RWPE1 (cell line): ENCODE measurements at regions not wholly inside any gene's neighbourhood (a gene's known extent, or its start where the extent isn't known, plus 50 kb on each side); places are given as distances from the start of the nearest gene placed in this dataset.
A peak's percentile ranks its signal among the peaks of the same experiment; 100 is the strongest.

Experiments
- CTCF ChIA-PET: fragments of 350-600 bp; sonication (Branson Sonifier 250); formaldehyde crosslinking; extraction: SDS; loops from one replicate; lab custom pipeline; 2021; lab: Yijun Ruan, JAX
- POLR2A ChIA-PET: fragments of 400-600 bp; formaldehyde crosslinking; extraction: SDS; loops from one replicate; lab custom pipeline; 2020; ENCODE audit warnings: antibody characterized with exemption; ENCODE audit not compliant: low non-redundant PET; lab: Yijun Ruan, JAX
- DNase-seq: peaks from one replicate; pipeline ENCODE4 v3.0.0; 2012; ENCODE audit warnings: low spot score
- H3K27ac ChIP-seq: fragments of 450-650 bp; 2 replicates; pipeline ENCODE4 v1.5.1; 2017
- TF ChIP-seq, protein P1 (sequence below): fragments of 450-650 bp; conservative IDR thresholded peaks from 2 replicates; pipeline ENCODE4 v1.5.1; 2017; ENCODE audit warnings: low read depth, mild to moderate bottlenecking

DNA sequence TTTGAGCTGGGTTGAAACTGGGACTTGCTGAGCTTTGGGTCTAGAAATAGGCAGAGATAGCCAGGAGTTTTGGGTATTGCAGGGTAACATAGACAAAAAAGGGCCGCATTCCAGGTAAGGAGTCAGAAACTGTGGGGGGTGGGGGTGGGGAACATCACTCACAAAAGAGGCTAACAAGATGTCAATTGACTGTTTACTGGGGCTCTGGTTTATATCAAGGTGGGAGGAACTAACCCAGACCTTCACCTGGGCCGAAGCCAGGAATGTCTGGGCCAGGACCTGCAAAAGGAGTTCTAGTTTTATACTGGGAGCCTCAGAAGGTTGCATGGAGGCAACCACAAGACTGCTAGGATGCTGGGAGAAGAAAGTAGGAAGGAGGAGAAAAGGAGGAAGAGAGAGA is 154.4 kb downstream of the EMP1 start:
- CTCF ChIA-PET, result interaction anchor here (0.6 to 3.0 kb wide), 3 partner anchors 11 to 112 kb away, joined by 3 to 16 read pairs (median 3); no protein-coding TSS in a partner anchor
- DNase-seq, result no peak
- POLR2A ChIA-PET, result no interaction called here

DNA sequence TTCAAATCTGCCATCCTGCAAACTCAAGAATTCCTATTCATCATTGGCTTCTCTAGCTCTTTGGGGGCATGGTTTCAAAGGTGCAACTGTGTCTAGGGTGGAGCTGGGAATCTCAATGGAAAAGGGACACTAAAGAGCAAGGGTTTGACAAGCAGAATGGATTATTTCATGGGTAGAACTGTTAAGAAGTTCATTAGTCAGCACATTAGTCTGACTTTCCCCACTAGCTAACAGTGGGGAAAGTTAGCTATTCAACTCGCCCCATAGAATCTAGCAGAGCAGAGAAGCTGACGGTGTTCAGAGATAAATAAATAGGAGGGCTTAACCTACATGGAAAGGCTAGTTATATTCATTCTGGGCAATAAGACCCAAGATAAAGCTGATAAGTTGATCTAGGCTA is 153.9 kb downstream of the EMP1 start:
- no peak overlapping the region for H3K27ac ChIP-seq
- TF ChIP-seq, protein P1, sequence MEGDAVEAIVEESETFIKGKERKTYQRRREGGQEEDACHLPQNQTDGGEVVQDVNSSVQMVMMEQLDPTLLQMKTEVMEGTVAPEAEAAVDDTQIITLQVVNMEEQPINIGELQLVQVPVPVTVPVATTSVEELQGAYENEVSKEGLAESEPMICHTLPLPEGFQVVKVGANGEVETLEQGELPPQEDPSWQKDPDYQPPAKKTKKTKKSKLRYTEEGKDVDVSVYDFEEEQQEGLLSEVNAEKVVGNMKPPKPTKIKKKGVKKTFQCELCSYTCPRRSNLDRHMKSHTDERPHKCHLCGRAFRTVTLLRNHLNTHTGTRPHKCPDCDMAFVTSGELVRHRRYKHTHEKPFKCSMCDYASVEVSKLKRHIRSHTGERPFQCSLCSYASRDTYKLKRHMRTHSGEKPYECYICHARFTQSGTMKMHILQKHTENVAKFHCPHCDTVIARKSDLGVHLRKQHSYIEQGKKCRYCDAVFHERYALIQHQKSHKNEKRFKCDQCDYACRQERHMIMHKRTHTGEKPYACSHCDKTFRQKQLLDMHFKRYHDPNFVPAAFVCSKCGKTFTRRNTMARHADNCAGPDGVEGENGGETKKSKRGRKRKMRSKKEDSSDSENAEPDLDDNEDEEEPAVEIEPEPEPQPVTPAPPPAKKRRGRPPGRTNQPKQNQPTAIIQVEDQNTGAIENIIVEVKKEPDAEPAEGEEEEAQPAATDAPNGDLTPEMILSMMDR, result no peak
- CTCF ChIA-PET, result interaction anchor here (0.6 to 3.0 kb wide), 3 partner anchors 12 to 113 kb away, joined by 3 to 16 read pairs (median 3); no protein-coding TSS in a partner anchor
- DNase-seq, result no peak
- POLR2A ChIA-PET, result no interaction called here

More for the DNA sequence above, 154.4 kb downstream of the EMP1 start:
- TF ChIP-seq, protein P1, result no peak
- H3K27ac ChIP-seq, result no peak overlapping the region

DNA sequence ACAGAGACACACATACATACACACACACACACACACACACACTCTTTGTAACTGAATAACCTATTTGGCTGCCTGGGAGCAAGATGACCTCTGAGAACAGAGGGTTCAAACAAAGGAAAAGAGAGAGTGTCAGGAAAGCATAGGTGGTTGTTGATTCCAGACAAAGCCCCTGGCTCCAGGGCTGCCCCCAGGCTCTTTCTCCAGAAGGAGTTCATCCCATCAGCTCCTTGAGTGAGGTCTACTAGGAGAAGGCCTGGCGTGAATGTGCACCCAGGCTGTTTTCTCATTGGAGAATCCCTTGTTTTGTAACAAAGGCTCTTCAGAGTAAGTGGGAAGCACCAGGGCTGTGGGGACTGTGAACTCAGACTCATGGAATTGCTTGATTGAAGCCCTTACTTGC is 151.9 kb downstream of the EMP1 start:
- POLR2A ChIA-PET, result no interaction called here
- CTCF ChIA-PET, result interaction anchor here (3.0 kb wide), 1 partner anchor 14 kb away, joined by 16 read pairs; no protein-coding TSS in a partner anchor
- no peak for DNase-seq

DNA sequence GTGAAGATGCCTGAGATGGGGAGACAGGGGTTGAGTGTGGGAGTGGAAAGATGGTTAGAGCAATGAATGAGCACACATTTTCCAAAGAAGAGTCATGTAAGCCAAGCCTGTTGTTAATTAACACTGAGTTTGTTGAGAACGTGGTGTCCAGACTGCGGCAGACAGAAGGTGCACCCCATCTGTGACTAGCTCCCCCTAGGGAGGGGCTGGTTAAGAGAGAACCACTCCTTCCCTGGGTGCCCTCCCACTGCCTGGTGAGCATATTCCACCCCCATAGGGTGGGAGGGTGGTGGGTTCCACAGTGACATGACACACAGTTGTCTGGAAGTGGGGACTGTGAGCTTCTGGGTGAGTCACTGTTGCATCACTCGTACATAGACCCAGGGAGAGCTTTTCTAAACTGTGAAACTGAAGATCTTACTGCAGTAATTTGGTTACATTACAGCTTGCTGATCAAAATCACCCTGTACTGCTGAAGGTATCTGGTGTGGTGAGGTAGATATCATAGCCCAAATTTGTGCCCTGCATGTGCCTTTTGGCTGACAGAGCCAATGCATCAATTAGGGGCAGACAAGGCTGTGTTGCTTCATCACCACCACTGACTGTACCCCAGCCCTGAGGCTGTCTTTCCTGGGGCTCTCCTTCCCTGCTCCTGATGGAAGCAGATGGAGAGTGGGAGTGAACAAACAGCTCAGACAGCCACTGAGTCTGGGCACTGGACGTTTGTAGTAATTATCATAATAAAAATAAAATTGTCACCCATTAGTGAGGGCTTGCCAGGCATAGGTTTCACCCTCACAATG is 150.9 kb downstream of the EMP1 start:
- TF ChIP-seq, protein P1, result no peak
- CTCF ChIA-PET, result interaction anchor here (0.8 kb wide), 1 partner anchor 70 kb away, joined by 5 read pairs; no protein-coding TSS in a partner anchor
- H3K27ac ChIP-seq, result no peak overlapping the region
- POLR2A ChIA-PET, result no interaction called here
- DNase-seq, result peak; percentile 21

More for the DNA sequence above, 151.9 kb downstream of the EMP1 start:
- H3K27ac ChIP-seq, result no peak overlapping the region
- TF ChIP-seq, protein P1, result no peak

DNA sequence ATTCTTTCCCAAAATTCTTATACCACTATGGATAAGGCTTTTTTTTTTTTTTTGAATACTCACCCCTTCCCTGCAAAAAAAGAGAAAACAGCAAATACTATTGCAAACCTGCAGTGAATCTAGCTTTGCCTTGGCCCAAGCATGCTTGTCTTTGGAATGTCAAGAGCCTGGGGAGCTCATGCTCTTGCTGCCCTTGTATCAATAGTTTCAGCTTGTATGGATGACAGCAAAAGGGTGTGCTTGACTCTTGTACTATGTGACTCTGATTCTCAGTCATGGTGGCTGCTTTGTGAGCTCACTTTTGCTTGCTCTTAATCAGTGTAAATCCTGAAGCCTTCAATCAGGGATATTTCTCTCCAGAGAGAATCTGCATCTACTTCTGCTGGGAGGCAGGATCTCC is 149.2 kb downstream of the EMP1 start:
- no peak overlapping the region for H3K27ac ChIP-seq
- CTCF ChIA-PET, result interaction anchor here (0.7 to 1.7 kb wide), 3 partner anchors 16 to 670 kb away, joined by 3 to 5 read pairs (median 5); no protein-coding TSS in a partner anchor
- TF ChIP-seq, protein P1, result no peak

DNA sequence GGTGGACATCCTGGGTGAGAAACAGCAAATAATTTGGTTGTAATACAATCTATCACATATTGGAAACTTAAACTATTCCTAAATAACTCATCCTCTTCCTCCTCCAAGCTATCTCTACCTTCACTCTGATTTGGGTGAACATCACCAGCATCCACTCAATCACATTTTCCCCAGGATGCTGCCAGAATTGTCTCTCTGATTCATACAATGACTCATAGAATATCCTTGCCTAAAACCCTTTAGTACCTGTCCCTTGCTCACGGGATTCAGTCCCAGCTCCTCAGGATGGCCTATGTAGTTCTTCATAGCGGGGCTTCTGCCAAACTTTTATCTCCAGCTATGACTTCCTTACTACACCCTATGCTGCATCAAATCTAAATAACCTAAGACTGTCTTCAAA is 146.8 kb downstream of the EMP1 start:
- POLR2A ChIA-PET, result no interaction called here
- CTCF ChIA-PET, result no interaction called here
- TF ChIP-seq, protein P1, result no peak
- DNase-seq, result peak; percentile 35
- H3K27ac ChIP-seq, result no peak overlapping the region

More for the DNA sequence above, 149.2 kb downstream of the EMP1 start:
- DNase-seq, result no peak
- POLR2A ChIA-PET, result no interaction called here
